H1 (cell line): ENCODE measurements at regions not wholly inside any gene's neighbourhood (a gene's known extent, or its start where the extent isn't known, plus 50 kb on each side); places are given as distances from the start of the nearest gene placed in this dataset.

ENCODE experiments used
- CTCF ChIA-PET: fragments of 300-600 bp; sonication (Branson Sonifier 250); formaldehyde crosslinking; loops from one replicate; lab custom pipeline; 2021; ENCODE audit not compliant: partially characterized antibody; lab: Charles Lee
- POLR2A ChIA-PET: fragments of 300-600 bp; sonication (Branson Sonifier 250); formaldehyde crosslinking; loops from one replicate; lab custom pipeline; 2021; ENCODE audit warnings: inconsistent platforms; ENCODE audit not compliant: partially characterized antibody; lab: Charles Lee
- DNase-seq, 2 experiments: peaks; one replicate each; pipeline versions ENCODE4 v3.0.0 to v3.0.0-alpha.2; 2010 to 2022; ENCODE audit warnings: low spot score in 2 of 2, low read depth in 1 of 2, mixed read lengths in 1 of 2
- FAIRE-seq: peaks from 2 replicates; lab custom pipeline; 2011; peaks lifted over from hg19 to GRCh38; lab: Jason Lieb, UNC
- H2AFZ ChIP-seq: 2 replicates; pipeline ENCODE4 v1.8.1; 2012; ENCODE audit warnings: low read length, inconsistent platforms
- H2AK5ac ChIP-seq: 2 replicates; pipeline ENCODE4 v1.6.1; 2013; ENCODE audit warnings: low read depth, low read length
- H2BK120ac ChIP-seq: replicated peaks from 2 replicates; pipeline ENCODE3; 2013; ENCODE audit warnings: low read depth, low read length, inconsistent platforms
- H2BK12ac ChIP-seq: 2 replicates; pipeline ENCODE4 v1.6.1; 2013; ENCODE audit warnings: low read depth, low read length
- H2BK15ac ChIP-seq: 2 replicates; pipeline ENCODE4 v1.6.1; 2013; ENCODE audit warnings: low read length
- H2BK20ac ChIP-seq: 2 replicates; pipeline ENCODE4 v1.6.1; 2013; ENCODE audit warnings: low read length
- H2BK5ac ChIP-seq: 2 replicates; pipeline ENCODE4 v1.6.1; 2013; ENCODE audit warnings: low read depth, low read length
- H3K14ac ChIP-seq: 2 replicates; pipeline ENCODE4 v1.6.1; 2013; ENCODE audit warnings: inconsistent platforms; ENCODE audit not compliant: insufficient read length
- H3K18ac ChIP-seq: 2 replicates; pipeline ENCODE4 v1.6.1; 2013; ENCODE audit warnings: low read length; ENCODE audit errors: extremely low read depth
- H3K23ac ChIP-seq: 2 replicates; pipeline ENCODE4 v1.6.1; 2013; ENCODE audit warnings: inconsistent platforms; ENCODE audit not compliant: insufficient read length
- H3K23me2 ChIP-seq: 2 replicates; pipeline ENCODE4 v1.6.1; 2013; ENCODE audit warnings: low read depth, low read length
- H3K27ac ChIP-seq: 2 replicates; pipeline ENCODE4 v1.6.1; 2011; ENCODE audit warnings: low read depth, low read length, inconsistent platforms
- H3K27me3 ChIP-seq, 4 experiments: replicated peaks in 1 of 4; 1 replicate in 1 of 4; 2 replicates in 3 of 4; pipeline versions ENCODE4 v1.6.1 to v1.8.1; 2011 to 2013; ENCODE audit warnings: low read length in 3 of 4, mild to moderate bottlenecking in 3 of 4, inconsistent platforms in 2 of 4, mixed read lengths in 2 of 4, moderate library complexity in 1 of 4; ENCODE audit not compliant: control insufficient read depth in 3 of 4, insufficient read depth in 3 of 4; ENCODE audit errors: extremely low read depth in 1 of 4
- H3K36me3 ChIP-seq, 4 experiments: 2 replicates each; pipeline versions ENCODE4 v1.6.1 to v1.8.1; 2011 to 2013; ENCODE audit warnings: mild to moderate bottlenecking in 4 of 4, low read length in 3 of 4, moderate library complexity in 2 of 4, control low read depth in 1 of 4, inconsistent platforms in 1 of 4; ENCODE audit not compliant: insufficient read depth in 4 of 4, control insufficient read depth in 2 of 4
- H3K4ac ChIP-seq: replicated peaks from 2 replicates; pipeline ENCODE3; 2013; ENCODE audit warnings: low read length, low read depth, mixed read lengths, inconsistent platforms; ENCODE audit not compliant: insufficient read length
- H3K4me1 ChIP-seq, 4 experiments: replicated peaks in 1 of 4; 1 replicate in 1 of 4; 2 replicates in 3 of 4; pipeline versions ENCODE4 v1.6.1 to v1.8.1; 2011 to 2013; ENCODE audit warnings: low read length in 3 of 4, inconsistent platforms in 2 of 4, mixed read lengths in 1 of 4; ENCODE audit not compliant: insufficient read depth in 4 of 4, control insufficient read depth in 3 of 4
- H3K4me2 ChIP-seq, 2 experiments: 2 replicates each; pipeline versions ENCODE4 v1.6.1 to v1.8.1; 2011 to 2013; ENCODE audit warnings: low read depth in 2 of 2, low read length in 2 of 2, control low read depth in 1 of 2, inconsistent platforms in 1 of 2, mild to moderate bottlenecking in 1 of 2; ENCODE audit not compliant: insufficient read depth in 1 of 2
- H3K4me3 ChIP-seq, 4 experiments: fragments of 200-600, 300-600 bp in 1 of 4; sonication (generic), shearing (Covaris generic), sonication (Bioruptor Twin) in 1 of 4; 2 replicates each; pipeline versions ENCODE4 v1.5.1 to v1.8.1; 2011 to 2016; ENCODE audit warnings: low read length in 4 of 4, low read depth in 3 of 4, control low read depth in 2 of 4, inconsistent platforms in 2 of 4, mild to moderate bottlenecking in 2 of 4, mixed read lengths in 1 of 4, moderate library complexity in 1 of 4; ENCODE audit not compliant: insufficient read depth in 2 of 4; ENCODE audit errors: extremely low read depth in 1 of 4
- H3K56ac ChIP-seq: replicated peaks from 2 replicates; pipeline ENCODE3; 2013; ENCODE audit warnings: low read depth, mild to moderate bottlenecking, mixed read lengths, low read length, inconsistent platforms; ENCODE audit not compliant: insufficient read length
- H3K79me1 ChIP-seq: 2 replicates; pipeline ENCODE4 v1.6.1; 2013; ENCODE audit warnings: low read depth, low read length, control low read depth
- H3K79me2 ChIP-seq, 2 experiments: 2 replicates each; pipeline versions ENCODE4 v1.6.1 to v1.8.1; 2012 to 2013; ENCODE audit warnings: low read length in 2 of 2, mild to moderate bottlenecking in 2 of 2, inconsistent platforms in 1 of 2; ENCODE audit not compliant: insufficient read depth in 2 of 2, control insufficient read depth in 1 of 2
- H3K9ac ChIP-seq, 4 experiments: replicated peaks in 1 of 4; 1 replicate in 1 of 4; 2 replicates in 3 of 4; pipeline versions ENCODE4 v1.6.1 to v1.8.1; 2011 to 2013; ENCODE audit warnings: low read depth in 3 of 4, low read length in 3 of 4, control low read depth in 2 of 4, mild to moderate bottlenecking in 2 of 4, moderate library complexity in 2 of 4, inconsistent platforms in 1 of 4; ENCODE audit errors: extremely low read depth in 1 of 4
- H3K9me3 ChIP-seq, 2 experiments: 2 replicates each; pipeline versions ENCODE4 v1.6.1 to v1.8.1; 2012 to 2013; ENCODE audit warnings: mild to moderate bottlenecking in 2 of 2, moderate library complexity in 2 of 2, control low read depth in 1 of 2, inconsistent platforms in 1 of 2, low read depth in 1 of 2, low read length in 1 of 2, mixed read lengths in 1 of 2; ENCODE audit not compliant: insufficient read depth in 2 of 2
- H4K20me1 ChIP-seq, 2 experiments: replicated peaks in 1 of 2; 2 replicates each; pipeline versions ENCODE3 to v1.8.1; 2011 to 2013; ENCODE audit warnings: inconsistent platforms in 2 of 2, low read length in 2 of 2, mild to moderate bottlenecking in 1 of 2; ENCODE audit not compliant: insufficient read depth in 2 of 2, control insufficient read depth in 1 of 2
- H4K5ac ChIP-seq: 2 replicates; pipeline ENCODE4 v1.6.1; 2013; ENCODE audit warnings: low read length, low read depth, mixed read lengths, inconsistent platforms; ENCODE audit not compliant: insufficient read length
- H4K8ac ChIP-seq: 2 replicates; pipeline ENCODE4 v1.8.0; 2013; ENCODE audit warnings: mild to moderate bottlenecking, moderate library complexity, low read length, inconsistent platforms; ENCODE audit not compliant: insufficient read depth; ENCODE audit errors: extremely low read depth
- H4K91ac ChIP-seq: replicated peaks from 2 replicates; pipeline ENCODE3; 2013; ENCODE audit warnings: low read length, mixed read lengths, inconsistent platforms; ENCODE audit not compliant: insufficient read length
- ATF3 ChIP-seq: IDR thresholded peaks from 2 replicates; pipeline ENCODE4 v1.6.1; 2011; ENCODE audit warnings: low read depth, mild to moderate bottlenecking, low read length; ENCODE audit not compliant: insufficient read depth
- WGBS, 2 experiments: shearing (Covaris generic) in 1 of 2; methylation state at CpG; one replicate each; pipeline versions ENCODE4 v1.1.6 to v1.1.7; 2013 to 2015; ENCODE audit warnings: low lambda C conversion rate in 2 of 2, mixed read lengths in 2 of 2, inconsistent platforms in 1 of 2, low coverage in 1 of 2, missing lambda C conversion rate in 1 of 2; ENCODE audit not compliant: insufficient replicate concordance in 2 of 2, insufficient coverage in 1 of 2, insufficient read length in 1 of 2; ENCODE audit errors: extremely low coverage in 1 of 2, missing lambda C conversion rate in 1 of 2; 5-methylcytosine and 5-hydroxymethylcytosine counted together

- Histone ChIP-seq H3K79me2 (no peaks in the 10 kb centered on the region), H3K27me3 (no peaks in the 10 kb centered on the region), H4K8ac (no peak overlapping the region), H2BK20ac (no peak overlapping the region), H4K5ac (no peak overlapping the region), H2AFZ (no peak overlapping the region), H3K4me1 (no peaks in the 10 kb centered on the region), H3K23ac (no peak overlapping the region), H3K4ac (no peak overlapping the region), H3K79me1 (no peaks in the 10 kb centered on the region), H2BK120ac (no peak overlapping the region), H3K4me3 (no peak overlapping the region), H3K9me3 (no peaks in the 10 kb centered on the region), H2BK12ac (no peak overlapping the region), H3K4me2 (no peak overlapping the region), H3K56ac (no peak overlapping the region), H4K91ac (no peak overlapping the region), H3K23me2 (no peaks in the 10 kb centered on the region), H2BK5ac (no peak overlapping the region), H3K18ac (no peak overlapping the region), H4K20me1 (no peaks in the 10 kb centered on the region), H3K27ac (no peak overlapping the region), H3K36me3 (no peaks in the 10 kb centered on the region), H2AK5ac (no peak overlapping the region), H3K14ac (no peak overlapping the region), H3K9ac (no peak overlapping the region), H2BK15ac (no peak overlapping the region)
- POLR2A ChIA-PET, result no interaction called here
- no peak for FAIRE-seq
- CTCF ChIA-PET, result no interaction called here
- 84% methylated on average over 2 of the region's 2 CpGs; no CpG with 5 or more reads in 1 of the 2 experiments for WGBS, 2 experiments
- DNase-seq, result no peak
- TF ChIP-seq ATF3, result no peak
Observed at GRCh38 chrX:41973208-41973607, 49.9 kb upstream of the CASK start.
